HG02588 (cell line): ENCODE measurements at regions not wholly inside any gene's neighbourhood (a gene's known extent, or its start where the extent isn't known, plus 50 kb on each side); places are given as distances from the start of the nearest gene placed in this dataset.

Experiments
- ATAC-seq: cut with Tn5 transposase; IDR thresholded peaks from one replicate; pipeline ENCODE4 v1.9.1; 2021; ENCODE audit warnings: mild to moderate bottlenecking, moderate library complexity; ENCODE audit not compliant: unreplicated experiment

DNA sequence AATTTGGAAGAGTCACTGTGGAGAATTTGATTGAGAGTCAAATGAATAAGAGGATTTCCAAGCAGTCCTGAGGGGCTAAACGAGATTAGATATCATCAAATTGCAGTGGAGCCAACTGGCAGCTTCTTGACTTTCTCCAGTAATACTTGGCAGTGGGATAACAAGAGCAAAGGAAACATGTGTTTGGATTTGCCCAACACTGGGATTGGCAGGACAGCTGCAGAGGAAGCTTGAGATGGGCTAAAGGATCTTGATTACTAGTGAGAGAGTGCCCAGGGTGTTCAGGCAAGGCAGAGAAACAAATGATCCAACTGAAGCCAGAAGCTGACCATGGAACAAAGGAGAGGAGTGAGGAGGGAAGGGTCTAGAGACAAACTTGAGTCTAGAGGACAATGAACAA lies 356.0 kb upstream of the ISL1 start:
- ATAC-seq = no peak

GRCh38 chr5:51028394-51028793 lies 354.9 kb upstream of the ISL1 start:
- ATAC-seq = no peak

DNA sequence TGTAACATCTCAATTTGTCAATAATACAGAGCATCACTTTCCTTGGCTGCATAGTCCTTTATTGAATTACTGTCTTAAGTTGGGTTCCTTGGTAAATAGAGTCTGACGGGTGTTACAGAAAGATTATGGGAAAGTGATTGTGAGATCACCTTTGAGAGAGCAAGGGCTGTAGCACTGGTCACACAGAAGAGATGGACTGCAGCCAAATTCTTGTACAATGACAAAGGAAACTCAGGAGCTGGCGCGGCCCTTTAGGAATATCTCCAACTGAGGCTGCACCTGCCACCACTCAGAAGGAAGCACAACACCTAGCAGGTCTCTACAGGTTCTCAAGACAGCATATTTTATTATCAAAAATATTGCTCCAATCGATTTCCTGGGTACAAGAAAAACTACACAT lies 350.0 kb upstream of the ISL1 start:
- no peak for ATAC-seq

DNA sequence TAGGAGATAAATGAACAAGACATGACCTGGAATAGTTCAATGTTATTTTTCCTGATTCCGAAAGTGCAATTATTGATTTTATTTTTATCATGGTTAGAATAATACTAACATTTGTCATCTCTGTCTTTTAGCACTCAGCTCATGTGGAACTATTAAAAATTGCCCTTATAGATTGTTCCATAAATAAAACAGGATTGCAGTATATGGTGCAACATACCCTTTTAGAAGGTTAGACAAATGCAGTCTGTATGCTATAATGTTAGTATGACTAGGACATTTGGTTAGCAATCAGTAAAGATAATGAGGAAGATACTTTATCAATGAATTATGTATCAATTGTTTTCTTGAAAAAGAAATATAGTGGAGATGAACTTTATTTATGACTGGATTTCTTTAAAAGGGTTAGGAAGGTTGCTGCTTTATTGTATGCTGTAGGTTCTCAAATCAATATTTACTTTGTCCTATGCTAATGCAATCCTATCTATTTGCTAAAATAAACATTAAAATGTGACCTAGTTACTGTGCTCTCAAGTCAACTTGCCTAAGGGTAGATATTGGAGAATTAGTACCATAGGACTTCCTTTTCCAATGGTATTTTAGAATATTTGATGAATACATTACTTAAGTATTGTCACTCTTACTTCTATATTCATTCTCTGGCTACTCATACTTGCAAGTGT lies 348.9 kb upstream of the ISL1 start:
- no peak for ATAC-seq

- no peak for ATAC-seq
Measured at GRCh38 chr5:51039424-51040329, 343.6 kb upstream of the ISL1 start.

DNA sequence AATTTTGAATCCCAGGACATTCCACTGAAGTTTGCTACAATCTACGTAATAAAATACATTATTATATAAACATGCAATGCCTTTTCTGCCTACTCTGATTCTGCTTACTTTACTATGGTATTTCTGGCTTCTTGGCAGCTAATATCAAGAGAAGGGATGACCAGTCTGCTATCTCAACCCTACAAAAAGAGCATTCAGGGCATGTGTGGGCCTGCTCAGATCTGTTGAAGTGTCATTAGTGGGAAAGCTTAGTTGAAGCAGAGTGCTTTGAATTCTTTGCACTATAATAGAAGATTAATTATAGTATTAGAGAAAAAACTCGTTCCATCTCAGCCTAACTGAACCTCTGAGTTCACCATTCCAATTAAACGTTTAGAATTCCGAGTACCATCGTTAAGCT lies 339.5 kb upstream of the ISL1 start:
- no peak for ATAC-seq

GRCh38 chr5:51047369-51047768 lies 335.9 kb upstream of the ISL1 start:
- no peak for ATAC-seq

- no peak for ATAC-seq
Measured at GRCh38 chr5:51053361-51053760, 329.9 kb upstream of the ISL1 start.

DNA sequence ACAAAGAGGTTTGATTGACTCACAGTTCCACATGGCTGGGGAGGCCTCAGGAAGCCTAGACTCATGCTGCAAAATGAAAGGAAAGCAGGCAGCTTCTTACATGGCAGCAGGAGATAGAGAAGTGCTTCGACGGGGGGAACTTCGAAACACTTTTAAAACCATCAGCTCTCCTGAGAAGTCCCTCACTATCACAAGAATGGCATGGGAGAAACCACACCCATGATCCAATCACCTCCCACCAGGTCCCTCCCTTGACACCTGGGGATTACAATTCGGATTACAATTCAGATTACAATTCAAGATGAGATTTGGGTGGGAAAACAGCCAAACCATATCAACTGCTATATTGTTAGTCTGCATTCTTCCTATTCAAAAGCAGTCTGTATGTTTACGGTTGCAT lies 322.3 kb upstream of the ISL1 start:
- no peak for ATAC-seq

DNA sequence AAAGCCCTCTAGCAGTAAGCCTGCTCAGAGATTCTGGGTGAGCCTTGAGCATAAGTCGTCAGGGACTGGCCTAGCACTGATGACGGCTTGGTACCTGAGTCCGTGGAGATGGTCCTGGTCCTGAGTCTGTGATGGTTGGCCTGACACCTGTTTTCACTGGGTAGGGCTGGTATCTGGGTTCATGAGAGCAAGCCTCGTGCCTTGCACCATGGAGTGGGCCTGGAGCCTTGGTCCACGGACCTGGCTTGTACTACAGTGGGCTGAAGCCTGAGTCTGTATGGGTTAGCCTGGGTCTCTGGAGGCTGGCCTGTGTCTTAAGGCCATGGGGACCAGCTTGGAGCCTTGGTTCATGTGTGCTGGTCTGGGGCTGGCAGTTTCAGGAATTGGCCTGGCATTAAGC lies 310.3 kb upstream of the ISL1 start:
- no peak for ATAC-seq

DNA sequence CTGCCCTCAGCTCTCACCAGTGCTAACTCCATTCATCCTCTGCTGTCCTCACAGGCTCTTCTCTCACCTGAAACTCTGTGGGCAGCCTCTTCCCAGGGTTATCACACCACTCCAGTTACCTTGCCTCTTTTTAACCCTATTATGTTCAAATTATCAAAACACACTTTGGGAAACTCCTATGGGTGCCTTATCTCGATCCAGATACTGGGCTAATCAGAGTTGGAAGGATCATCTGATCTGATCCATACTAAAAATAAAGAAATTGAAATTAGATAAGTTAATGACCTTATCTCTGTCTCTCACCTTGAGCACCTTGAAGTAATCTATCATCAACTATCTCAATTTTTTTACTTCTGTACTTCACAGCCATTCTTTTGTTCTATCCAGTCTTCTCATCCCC lies 300.5 kb upstream of the ISL1 start:
- ATAC-seq = no peak

GRCh38 chr5:51091816-51092215 lies 291.4 kb upstream of the ISL1 start:
- no peak for ATAC-seq

- no peak for ATAC-seq
Measured at GRCh38 chr5:51095486-51095885, 287.8 kb upstream of the ISL1 start.

GRCh38 chr5:51096859-51097258 lies 286.4 kb upstream of the ISL1 start:
- ATAC-seq = no peak

DNA sequence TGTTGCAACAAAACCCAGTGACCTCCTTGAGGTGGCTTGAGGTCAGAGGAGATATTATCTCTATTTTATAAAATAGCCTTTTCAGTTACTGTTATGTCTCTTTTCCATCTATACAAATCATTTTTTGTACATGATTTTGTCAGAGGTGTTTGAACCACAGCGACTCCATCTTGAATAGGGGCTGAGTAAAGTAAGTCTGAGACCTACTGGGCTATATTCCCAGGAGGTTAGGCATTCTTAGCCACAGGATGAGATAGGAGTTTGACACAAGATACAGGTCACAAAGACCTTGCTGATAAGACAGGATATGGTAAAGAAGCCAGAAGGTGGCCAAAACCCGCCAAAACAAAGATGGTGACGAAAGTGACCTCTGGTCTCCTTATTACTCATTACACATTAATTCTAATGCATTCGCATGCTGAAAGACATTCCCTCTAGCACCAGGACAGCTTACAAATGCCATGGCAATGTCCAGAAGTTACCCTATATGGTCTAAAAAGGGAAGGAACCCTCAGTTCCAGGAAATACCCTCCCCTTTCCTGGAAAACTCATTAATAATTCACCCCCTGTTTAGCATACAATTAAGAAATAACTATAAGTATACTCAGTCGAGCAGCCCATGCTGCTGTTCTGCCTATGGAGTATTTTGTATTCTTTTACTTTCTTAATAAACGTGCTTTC lies 283.9 kb upstream of the ISL1 start:
- ATAC-seq = no peak

GRCh38 chr5:51104556-51104955 lies 278.7 kb upstream of the ISL1 start:
- no peak for ATAC-seq

DNA sequence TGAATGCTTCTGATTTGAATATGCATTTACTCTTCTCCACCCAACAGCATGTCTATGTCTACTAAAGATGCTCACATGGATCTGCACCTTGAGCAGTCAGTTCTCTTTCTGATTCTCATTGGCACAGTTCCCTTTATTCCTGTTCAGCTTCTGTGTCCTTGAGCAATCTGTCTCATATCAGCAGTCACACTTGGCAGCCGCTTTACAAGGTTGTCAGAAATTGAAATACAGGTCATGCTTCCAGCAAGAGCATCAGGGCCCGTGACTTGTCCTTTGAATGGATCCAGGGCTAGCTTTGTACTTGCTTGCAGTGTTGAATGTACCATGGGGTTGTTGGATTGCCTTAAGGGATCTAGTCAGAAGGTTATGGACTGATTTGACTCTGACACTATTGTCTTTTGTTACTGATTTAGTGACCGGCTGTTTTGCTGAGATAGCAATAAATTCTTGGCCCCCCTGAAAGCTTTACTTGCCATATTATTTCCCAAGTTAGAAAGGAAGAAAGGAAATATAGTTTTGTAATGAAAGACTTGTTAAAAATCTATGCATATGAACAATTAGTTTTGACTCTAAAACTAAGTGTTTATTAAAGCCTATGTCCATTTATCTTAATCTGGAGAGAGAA lies 273.4 kb upstream of the ISL1 start:
- no peak for ATAC-seq

- no peak for ATAC-seq
Measured at GRCh38 chr5:51131266-51131665, 252.0 kb upstream of the ISL1 start.

- ATAC-seq = no peak
Measured at GRCh38 chr5:51138164-51138563, 245.1 kb upstream of the ISL1 start.

GRCh38 chr5:51148437-51148836 lies 234.8 kb upstream of the ISL1 start:
- ATAC-seq = no peak

- no peak for ATAC-seq
Measured at GRCh38 chr5:51156222-51156621, 227.0 kb upstream of the ISL1 start.
